Ishikawa (cell line): ENCODE measurements at regions not wholly inside any gene's neighbourhood (a gene's known extent, or its start where the extent isn't known, plus 50 kb on each side); places are given as distances from the start of the nearest gene placed in this dataset.

Source experiments
- CEBPB ChIP-seq: IDR thresholded peaks from 2 replicates; pipeline ENCODE4 v1.6.1; 2012
- CREB1 ChIP-seq: IDR thresholded peaks from 2 replicates; pipeline ENCODE4 v1.6.1; 2012; ENCODE audit warnings: low read depth
- EGR1 ChIP-seq: IDR thresholded peaks from 2 replicates; pipeline ENCODE4 v1.6.1; 2012
- EP300 ChIP-seq: IDR thresholded peaks from 2 replicates; pipeline ENCODE4 v1.6.1; 2012; ENCODE audit warnings: borderline replicate concordance
- FOXM1 ChIP-seq: IDR thresholded peaks from 2 replicates; pipeline ENCODE4 v1.6.1; 2012; ENCODE audit warnings: low read depth, borderline replicate concordance
- NFIC ChIP-seq: IDR thresholded peaks from 2 replicates; pipeline ENCODE4 v1.6.1; 2012
- RAD21 ChIP-seq: IDR thresholded peaks from 2 replicates; pipeline ENCODE4 v1.6.1; 2012; ENCODE audit warnings: low read depth
- TAF1 ChIP-seq: IDR thresholded peaks from 2 replicates; pipeline ENCODE4 v1.6.1; 2012; ENCODE audit warnings: low read depth, mild to moderate bottlenecking
- TEAD4 ChIP-seq: IDR thresholded peaks from 2 replicates; pipeline ENCODE4 v1.6.1; 2012
- YY1 ChIP-seq: IDR thresholded peaks from 2 replicates; pipeline ENCODE4 v1.6.1; 2012; ENCODE audit warnings: low read depth
- ZBTB7A ChIP-seq: IDR thresholded peaks from 2 replicates; pipeline ENCODE4 v1.6.1; 2012; ENCODE audit warnings: low read depth
- TF ChIP-seq, protein P1 (sequence below): IDR thresholded peaks from 2 replicates; pipeline ENCODE4 v1.6.1; 2012
- TF ChIP-seq, protein P2 (sequence below): IDR thresholded peaks from 2 replicates; pipeline ENCODE4 v1.6.1; 2012
- TF ChIP-seq, protein P3 (sequence below): IDR thresholded peaks from 2 replicates; pipeline ENCODE4 v1.6.1; 2012; ENCODE audit warnings: low read depth, mild to moderate bottlenecking

DNA sequence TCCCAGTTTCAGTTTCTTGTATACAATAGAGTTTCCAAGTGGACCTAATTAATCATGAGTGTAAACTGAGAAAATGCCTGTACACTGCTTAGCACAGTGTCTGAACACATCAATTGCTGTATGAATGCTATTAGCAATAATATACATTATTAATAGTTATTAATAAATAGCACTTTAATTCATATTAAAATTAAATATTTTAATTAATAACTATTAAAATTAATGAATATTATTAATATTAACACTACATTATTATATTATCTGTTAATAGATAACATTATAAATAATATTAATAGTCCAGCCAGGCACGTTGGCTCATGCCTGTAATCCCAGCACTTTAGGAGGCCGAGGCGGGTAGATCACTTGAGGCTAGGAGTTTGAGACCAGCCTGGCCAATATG, 244.9 kb upstream of the ANKRD55 start:
- TF ChIP-seq FOXM1, result no peak
- no peak for TF ChIP-seq RAD21
- TF ChIP-seq, protein P1, sequence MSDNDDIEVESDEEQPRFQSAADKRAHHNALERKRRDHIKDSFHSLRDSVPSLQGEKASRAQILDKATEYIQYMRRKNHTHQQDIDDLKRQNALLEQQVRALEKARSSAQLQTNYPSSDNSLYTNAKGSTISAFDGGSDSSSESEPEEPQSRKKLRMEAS, result no peak
- no peak for TF ChIP-seq YY1
- TF ChIP-seq EGR1, result no peak
- TF ChIP-seq ZBTB7A, result no peak
- TF ChIP-seq NFIC, result no peak
- TF ChIP-seq TEAD4, result no peak
- no peak for TF ChIP-seq CREB1
- TF ChIP-seq, protein P2, sequence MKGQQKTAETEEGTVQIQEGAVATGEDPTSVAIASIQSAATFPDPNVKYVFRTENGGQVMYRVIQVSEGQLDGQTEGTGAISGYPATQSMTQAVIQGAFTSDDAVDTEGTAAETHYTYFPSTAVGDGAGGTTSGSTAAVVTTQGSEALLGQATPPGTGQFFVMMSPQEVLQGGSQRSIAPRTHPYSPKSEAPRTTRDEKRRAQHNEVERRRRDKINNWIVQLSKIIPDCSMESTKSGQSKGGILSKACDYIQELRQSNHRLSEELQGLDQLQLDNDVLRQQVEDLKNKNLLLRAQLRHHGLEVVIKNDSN, result no peak
- TF ChIP-seq, protein P3, sequence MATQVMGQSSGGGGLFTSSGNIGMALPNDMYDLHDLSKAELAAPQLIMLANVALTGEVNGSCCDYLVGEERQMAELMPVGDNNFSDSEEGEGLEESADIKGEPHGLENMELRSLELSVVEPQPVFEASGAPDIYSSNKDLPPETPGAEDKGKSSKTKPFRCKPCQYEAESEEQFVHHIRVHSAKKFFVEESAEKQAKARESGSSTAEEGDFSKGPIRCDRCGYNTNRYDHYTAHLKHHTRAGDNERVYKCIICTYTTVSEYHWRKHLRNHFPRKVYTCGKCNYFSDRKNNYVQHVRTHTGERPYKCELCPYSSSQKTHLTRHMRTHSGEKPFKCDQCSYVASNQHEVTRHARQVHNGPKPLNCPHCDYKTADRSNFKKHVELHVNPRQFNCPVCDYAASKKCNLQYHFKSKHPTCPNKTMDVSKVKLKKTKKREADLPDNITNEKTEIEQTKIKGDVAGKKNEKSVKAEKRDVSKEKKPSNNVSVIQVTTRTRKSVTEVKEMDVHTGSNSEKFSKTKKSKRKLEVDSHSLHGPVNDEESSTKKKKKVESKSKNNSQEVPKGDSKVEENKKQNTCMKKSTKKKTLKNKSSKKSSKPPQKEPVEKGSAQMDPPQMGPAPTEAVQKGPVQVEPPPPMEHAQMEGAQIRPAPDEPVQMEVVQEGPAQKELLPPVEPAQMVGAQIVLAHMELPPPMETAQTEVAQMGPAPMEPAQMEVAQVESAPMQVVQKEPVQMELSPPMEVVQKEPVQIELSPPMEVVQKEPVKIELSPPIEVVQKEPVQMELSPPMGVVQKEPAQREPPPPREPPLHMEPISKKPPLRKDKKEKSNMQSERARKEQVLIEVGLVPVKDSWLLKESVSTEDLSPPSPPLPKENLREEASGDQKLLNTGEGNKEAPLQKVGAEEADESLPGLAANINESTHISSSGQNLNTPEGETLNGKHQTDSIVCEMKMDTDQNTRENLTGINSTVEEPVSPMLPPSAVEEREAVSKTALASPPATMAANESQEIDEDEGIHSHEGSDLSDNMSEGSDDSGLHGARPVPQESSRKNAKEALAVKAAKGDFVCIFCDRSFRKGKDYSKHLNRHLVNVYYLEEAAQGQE, result no peak
- TF ChIP-seq TAF1, result no peak
- no peak for TF ChIP-seq EP300
- TF ChIP-seq CEBPB, result no peak
